Mesenteric fat pad (tissue), 1 donor: ENCODE measurements at regions not wholly inside any gene's neighbourhood (a gene's known extent, or its start where the extent isn't known, plus 50 kb on each side); places are given as distances from the start of the nearest gene placed in this dataset.

ENCODE experiments used
- DNase-seq: peaks from one replicate; pipeline ENCODE4 v3.0.0-alpha.2; 2020; ENCODE audit warnings: low spot score
- donor health status: DM: yes; HTN: yes; CAD: no.

DNA sequence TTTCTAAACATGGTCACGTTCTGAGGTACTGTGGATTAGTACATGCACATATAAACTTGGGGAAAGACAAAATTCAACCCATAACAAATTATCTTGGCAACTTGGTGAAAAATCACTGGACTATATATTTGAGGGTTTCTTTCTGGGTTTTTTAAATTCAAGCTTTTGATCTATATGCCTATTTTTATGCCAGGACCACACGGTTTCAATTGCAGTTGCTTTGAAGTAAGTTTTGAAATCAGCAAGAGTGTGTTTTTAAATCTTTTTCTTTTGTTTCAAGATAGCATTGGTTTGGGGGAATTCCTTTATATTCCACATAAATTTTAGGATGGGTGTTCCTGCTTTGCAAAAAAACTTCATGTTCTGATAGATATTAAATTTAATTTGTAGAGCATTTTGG lies 406.4 kb upstream of the VWC2 start:
- DNase-seq: no peak

DNA sequence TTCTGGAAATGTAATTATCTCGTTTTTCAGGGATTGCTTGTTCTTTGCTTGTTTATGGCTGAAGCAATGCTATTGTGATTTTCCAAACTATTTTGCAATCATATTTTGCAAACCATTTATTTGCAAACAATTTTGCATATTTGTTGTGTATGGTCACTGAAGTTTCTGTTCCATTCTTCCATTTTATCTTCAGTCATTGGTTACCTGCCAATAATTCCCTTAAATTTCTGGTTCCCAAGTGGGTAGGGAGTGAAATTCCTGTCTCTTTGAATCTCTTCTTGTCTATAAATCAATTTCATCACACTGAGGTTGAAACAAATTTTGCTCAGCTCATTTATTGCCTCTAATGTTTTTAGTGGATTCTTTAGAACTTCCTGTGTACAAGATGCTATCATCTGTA lies 401.7 kb upstream of the VWC2 start:
- DNase-seq: no peak

DNA sequence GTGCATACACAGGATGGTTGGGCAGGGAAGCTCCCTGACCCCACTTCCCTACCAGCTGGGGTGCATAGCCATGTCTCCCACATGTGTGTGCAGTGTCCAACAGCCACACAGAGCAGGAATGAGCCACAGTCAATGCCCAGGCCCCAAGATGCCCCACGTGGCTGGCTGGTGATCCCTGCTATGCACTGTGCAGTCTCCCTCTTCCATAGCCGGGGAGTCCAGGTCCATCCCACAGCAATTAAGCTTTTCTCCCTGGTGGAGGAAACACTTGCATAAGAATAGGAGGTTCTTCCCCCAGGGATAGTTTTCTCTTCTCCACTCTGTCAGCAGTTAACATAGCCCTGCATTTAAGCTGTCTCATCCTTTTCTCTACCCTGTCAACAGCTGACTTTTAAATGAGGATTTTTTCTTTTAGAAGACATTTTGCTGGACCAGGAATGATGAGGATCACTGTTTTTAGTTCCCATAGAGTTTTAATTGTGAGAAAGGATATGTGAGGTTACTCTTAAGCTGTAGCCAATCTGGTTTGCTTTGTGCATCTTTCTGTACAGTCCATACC lies 396.5 kb upstream of the VWC2 start:
- DNase-seq: no peak

DNA sequence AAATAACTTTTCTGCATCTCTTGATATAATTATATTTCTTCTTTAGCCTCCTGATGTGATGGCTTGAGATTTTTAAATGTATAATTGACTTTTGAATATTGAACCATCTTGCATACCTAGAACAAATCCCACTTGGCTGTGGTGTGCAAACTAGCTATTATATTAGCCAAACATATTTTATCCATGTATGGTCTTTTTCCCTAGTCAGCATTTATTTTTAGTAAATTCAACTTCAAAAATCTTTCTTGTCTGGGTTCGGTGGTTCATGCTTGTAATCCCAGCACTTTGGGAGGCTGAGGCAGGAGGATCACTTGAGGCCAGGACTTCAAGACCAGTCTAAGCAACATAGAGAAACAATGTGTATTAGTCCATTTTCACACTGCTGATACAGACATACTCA lies 386.6 kb upstream of the VWC2 start:
- DNase-seq: no peak

DNA sequence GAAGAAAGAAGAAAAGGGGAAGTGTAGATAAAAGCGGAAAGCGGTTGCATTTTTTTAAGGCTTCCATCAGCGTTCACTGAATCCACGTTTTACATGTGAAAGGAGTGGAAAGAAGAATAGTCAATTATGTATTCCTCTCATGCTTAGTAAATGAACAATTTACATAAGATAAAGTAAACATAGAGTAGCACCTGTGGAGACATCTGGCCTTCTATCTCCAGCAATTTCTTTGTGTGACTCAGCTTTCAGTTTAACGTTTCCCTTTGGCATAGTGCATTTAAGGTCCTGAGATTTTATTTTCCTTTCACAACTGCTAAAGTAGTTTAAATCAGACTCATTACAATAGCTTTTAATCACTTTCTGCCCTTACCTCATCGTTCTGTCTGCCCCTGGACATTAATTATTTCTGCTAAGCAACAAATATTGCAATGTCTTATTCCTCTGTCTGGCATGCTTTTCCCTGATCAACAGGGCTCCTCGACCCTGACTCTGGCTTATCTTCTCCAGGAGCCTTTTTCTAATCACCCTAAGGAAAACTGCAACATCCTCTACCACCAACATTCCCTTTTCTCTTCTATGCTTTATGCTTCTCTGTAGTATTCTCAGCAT lies 383.5 kb upstream of the VWC2 start:
- no peak for DNase-seq

DNA sequence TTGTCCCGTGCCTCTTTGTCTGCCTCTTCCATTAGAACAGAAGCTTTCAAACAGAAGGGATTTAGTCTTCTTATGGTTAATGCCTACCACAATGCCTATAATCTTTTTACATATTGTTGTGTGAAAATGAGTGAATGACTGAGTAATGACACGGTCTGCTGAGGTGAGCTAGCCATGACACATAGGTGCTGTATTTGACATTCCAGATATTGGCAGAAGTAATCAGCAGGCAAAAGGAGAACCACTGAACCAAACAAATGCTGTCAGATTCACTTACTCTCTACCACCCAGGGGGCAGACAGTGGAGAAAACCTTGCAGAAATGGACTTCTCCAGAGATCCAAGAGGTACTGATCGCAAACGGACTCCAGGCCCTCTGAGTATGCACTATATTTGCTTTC lies 377.2 kb upstream of the VWC2 start:
- DNase-seq: no peak

DNA sequence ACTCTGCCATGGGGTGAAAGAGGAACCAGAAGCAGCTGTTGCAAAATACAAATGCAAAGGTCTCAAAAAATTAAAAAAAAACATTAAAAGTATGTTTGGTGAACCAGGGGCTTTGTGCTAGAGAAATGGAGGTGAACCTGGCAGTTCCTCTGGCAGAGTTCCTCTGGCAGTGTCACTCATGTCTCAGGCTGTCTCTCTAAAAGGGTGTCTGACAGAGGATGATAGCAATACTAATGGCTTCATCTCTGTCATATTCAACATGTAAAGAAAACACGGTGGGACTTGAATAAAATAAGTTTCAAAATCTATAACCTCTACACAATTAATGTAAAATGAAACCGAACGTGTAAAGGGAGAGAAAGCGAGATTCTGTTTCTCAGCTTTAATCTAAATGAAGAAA lies 375.7 kb upstream of the VWC2 start:
- DNase-seq: no peak

DNA sequence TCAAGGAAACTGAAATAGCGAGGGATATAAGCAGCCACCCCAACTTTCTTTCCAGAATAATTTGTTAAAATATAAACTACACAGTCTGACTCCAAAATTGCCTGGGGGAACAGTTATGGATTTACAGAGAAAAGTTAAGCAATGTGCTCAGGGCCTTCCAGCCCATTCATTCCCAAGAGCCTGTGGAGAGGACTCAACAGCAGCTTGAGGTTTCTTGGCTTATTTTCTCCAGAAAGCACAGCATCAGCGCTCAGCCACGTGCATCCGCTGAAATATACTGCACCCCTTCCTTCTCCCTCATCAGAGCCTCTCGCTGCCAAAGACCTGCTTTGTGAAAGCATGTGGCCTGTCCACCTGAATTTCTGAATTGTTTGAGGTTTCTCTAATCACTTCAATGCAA lies 375.2 kb upstream of the VWC2 start:
- no peak for DNase-seq

DNA sequence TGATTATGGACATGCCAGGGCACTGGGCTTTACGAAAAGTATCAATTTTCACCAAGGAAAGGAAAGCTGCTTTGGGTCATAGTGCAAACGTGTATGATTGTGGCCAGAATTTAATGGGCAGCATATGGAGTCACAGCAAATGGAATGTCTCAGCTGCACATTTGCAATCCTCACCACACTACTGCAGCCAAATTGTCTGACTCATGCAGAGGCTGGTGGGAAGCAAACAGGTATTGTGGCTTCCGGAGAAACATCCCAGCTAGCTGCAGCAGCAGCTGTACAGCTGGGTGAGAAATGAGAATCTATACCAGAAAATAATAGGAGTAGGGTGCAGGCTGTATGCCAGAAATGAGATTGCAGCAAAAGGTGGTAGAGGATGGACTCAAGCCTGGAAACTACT lies 374.7 kb upstream of the VWC2 start:
- DNase-seq: no peak

DNA sequence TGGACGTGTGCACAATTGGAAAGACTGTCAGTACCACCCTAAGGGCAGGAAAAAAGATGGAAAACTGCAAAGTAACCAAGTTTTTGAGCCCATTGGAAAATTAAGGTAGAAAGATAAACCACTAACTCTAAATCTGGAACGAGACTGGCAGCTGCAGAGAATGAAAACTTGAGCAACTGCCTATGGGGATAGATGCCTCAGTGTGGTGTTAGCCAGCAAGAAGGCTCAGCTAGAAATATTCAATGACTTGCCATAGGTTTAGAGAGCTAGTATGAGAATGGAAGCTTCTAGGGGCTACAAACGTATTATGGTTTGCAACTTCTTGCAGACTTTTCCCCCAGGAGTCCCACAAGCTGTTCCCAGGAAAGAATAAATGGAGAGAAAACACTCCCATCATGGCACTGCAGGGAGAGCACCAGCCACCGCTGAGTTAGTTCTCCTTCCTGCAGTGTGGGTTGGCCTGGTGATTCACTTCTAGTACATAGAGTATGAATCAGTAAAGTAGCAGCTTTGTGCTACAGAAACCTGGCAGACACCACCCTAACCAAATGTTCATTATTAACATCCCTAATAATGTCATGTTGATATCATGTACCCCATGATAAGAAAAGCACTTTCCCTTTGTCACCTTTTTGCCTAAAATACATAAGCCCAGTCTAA lies 372.4 kb upstream of the VWC2 start:
- no peak for DNase-seq

DNA sequence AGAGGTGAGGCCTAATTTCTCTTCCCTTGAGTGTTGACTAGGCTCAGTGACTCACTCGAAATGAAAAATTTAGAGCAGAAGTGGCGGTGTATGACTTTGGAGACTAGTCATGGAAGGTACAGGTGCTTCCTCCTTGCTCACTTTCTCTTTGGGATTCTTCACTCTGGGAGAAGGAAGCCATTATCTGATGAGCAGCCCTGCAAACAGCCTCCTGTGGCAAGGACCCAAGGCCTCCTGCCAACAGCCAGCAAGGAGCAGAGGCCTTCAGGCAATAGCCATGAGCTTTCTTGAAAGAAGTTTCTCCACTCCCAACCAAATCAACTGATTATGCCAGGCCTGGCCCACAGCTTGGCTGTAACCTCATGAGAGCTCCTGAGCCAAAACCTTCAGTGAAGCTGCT lies 369.6 kb upstream of the VWC2 start:
- no peak for DNase-seq

DNA sequence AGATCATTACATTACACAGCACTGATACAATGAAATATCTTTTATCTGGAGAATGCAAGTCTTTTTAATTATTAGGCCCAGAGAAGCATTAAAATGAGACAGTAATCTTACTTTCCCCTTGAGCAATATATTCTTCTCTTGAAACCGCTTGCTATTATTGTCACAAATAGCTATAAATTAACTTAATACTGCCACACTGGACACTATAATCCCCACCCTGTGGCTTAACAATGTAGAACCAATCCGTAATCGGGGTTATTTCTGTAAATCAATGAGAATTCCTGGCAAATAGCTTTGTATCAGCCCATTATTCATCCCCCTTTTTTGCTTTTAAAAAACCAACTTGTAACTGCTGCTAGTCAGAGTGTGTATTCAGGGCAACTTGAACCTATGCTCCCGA lies 366.2 kb upstream of the VWC2 start:
- DNase-seq: no peak

DNA sequence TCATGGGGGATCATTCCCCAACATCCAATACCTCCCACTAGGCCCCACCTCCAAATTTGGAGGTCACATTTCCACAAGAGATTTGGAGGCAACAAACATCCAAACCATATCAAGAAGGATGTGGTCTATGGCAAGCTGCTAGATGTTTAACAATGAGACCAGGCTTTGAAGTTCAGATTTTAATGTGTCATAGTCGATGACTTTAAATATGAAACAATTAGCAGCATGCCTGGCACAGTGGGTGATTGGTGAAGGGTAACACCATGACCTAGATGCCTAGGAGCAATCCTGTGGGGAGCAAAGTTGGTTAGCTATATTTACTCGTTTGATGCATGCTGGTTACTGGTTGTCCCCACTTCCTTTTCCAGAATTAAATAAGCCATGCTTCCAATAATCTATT lies 356.4 kb upstream of the VWC2 start:
- DNase-seq: no peak

DNA sequence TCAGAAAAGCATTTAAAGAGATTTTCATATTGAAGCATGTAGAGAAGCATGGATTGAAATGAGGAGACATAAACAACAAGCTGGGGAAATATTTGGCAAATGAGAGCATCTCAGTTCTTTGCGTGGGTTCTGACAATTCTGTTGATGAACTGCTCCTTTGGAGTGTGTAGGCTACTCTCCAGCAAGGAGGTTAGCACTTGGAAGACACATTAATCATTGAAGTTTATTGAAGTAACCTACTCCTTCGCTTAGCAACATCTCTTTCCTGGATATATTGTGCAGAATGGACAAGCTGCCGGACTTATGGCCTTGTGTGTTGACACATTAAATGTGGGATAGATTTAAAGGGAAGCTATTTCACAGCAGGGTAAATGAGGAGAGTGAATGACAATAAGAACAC lies 354.5 kb upstream of the VWC2 start:
- DNase-seq: no peak

DNA sequence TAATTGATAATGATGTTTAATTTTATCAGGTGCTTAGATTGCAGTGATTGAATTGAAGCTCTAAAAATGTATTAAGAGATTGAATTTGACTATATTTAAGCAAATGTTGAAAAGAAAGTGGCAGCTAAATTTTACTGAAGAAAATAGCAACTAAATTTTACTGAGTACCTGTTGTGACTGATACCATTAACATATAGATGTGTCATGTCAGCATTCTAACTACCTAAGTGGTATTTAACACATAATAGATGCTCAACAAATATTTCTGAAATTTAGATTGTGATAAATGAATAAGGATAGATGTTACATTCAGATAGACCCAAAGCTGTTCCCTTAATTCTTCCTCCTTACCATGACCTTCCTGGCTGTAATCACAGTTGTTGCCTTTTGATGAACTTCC lies 350.9 kb upstream of the VWC2 start:
- DNase-seq: no peak

DNA sequence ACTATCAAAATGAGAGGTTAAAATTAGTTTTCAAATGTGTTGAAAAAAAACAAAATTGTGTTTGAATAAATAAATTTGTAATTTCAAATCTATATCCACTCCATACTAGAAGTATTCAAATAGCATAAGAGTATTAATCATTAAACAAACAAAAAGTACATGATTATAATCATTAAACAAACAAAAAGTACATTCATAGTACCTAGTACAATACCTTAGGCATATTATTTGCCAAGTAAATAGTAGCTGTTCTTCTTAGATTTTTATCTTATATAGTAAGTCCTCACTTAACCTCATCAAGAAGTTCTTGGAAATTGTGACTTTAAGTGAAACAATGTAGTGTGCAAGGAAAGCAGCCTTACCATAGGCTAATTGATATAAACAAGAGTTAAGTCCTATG lies 349.3 kb upstream of the VWC2 start:
- no peak for DNase-seq

DNA sequence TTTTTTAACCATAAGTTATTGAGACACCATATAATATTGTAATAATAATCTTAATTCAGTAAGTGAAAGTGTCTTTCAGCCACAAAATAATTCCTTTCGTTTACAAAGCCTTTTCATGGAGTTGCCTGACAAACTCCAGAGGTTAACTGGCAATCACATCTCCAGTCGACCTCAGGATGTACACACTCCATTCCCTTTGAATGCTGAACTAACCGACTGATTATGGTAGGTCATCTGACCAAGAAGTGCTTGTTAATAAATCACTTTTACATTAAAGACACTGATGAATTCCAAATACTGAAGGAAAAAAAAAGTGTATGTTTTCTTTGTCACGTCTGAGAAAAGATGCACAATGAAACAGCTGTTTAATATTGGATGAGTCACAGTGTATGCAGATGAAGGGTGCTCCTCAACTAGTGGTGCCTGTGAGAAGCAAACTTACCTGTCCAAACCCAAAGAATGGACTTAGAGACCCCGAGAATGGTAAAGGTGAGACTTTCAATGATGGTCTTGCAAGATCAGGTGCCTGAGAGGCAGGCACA lies 348.1 kb upstream of the VWC2 start:
- DNase-seq: no peak

DNA sequence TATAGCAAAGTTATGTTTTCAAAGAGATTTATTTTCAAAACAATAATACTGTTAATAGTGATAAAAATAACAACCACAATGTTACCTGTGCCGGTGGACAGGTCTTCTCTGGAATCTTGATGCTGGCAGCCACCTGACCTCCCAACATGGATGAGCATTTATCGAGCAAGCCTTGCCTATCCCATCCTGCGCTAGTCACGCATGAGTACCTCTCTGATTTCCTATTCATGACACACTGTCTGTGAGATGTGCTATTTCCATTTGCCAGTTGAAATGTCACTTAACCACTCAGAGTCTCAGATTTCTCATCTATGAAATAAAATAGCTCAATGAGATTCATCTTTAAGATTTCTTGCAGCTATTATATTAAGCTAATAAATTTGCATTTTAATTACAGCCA lies 341.2 kb upstream of the VWC2 start:
- no peak for DNase-seq

DNA sequence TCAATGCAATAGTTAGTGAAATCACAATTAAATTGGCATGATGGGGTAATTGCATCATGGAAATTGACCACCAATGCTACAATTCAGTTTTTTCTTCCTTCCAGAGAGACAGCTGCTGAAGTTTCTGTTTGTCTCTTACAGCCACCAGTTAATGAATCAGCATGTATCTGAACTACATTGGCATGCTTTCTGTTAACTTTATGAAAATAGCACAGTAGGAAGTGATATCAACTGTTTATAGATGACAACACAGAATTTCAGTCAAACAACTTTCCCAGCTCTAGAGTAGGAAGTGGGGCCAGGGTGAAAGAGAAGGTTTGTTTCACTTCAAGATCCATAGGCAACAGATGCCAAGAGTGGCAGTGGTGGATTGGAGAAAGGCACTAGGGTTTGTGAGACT lies 339.6 kb upstream of the VWC2 start:
- DNase-seq: no peak

DNA sequence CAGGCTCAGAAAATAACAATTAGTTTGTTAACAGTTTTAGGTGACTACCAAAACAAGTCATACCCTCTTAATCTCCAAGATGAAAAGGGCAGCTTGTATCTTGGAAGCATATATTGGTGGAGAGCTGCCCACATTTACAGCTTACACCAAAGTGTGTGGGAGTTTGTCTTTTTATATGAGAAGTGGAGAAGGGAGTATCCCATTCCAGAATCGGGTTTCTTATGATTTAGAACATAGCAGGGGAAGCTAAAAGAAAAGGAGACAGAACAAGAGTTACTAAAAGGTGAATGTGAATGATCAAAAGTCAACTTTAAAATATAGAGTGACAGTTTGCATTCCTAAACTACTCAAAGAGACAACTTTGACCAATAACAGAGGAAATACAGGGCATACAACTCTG lies 338.6 kb upstream of the VWC2 start:
- no peak for DNase-seq

DNA sequence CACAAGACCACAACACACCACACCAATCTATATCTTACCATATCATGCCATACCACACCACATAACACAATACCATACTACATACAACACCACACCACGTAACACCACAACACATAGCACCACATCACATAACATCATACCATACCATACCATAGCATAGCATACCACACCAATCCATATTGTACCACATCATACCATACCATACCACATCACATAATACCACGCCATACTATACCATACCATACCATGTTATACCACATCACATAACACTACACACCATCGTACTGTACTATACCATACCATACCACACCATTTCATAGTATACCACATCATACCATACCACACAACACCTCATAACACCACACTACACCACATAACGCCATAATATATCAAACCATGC lies 335.2 kb upstream of the VWC2 start:
- no peak for DNase-seq

DNA sequence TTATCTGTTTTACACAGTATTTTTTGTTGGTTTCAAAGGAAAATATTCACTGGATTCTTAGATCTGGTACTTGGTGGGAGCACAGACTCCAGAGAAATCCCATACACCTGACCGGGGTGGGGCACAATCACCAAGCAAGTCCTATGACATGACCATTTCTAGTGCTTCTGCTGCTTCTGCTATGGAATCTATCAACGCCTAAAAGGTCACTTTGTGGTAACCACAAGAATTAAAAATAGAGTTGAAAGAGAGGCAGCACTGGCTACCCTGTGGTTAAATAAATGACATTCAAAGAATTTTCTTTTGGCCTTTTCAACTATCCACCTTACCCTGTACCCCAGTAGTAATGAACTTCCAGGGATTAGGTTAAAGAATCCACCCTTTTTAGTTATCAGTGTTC lies 329.9 kb upstream of the VWC2 start:
- no peak for DNase-seq

DNA sequence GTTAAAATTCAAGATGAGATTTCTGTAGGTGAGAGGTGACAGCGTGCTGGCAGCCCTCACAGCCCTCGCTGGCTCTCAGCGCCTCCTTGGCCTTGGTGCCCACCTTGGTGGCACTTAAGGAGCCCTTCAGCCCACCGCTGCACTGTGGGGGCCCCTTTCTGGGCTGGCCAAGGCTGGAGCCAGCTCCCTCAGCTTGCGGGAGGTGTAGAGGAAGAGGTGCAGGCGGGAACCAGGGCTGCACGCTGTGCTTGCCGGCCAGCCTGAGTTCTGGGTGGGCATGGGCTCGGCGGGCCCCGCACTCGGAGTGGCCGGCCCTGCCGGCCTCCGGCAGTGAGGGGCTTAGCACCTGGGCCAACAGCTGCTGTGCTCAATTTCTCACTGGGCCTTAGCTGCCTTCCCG lies 320.0 kb upstream of the VWC2 start:
- no peak for DNase-seq
